ENCODE measurements at regions not wholly inside any gene's neighbourhood (a gene's known extent, or its start where the extent isn't known, plus 50 kb on each side); places are given as distances from the start of the nearest gene placed in this dataset.

DNA sequence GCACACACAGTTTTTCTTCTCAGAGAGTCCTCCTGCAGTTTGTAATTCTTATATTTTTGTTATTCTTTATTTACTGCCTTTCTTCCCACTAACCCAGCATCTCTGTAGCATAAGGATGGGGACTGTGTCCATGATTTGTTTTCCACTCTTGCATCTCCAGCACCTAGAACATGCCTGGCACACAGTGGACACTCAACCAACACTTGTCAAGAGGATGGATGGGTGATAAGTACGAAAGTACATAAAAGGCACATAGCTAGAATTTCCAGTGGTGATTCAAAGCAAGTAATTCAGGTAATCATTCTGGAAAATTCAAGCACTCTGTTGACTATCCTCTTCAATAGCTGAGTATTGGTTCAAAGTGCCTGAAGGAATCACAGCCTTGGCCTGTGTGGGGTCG, 60.2 kb upstream of the TRIO start:
- no peaks in the 10 kb centered on the region for H4K20me1 ChIP-seq (ENCODE audit: insufficient read depth, low read length)
- no peak overlapping the region for H3K4me2 ChIP-seq (ENCODE audit: insufficient read depth, low read length)
- no peak overlapping the region for H2AFZ ChIP-seq (ENCODE audit: low read length)
- no peaks in the 10 kb centered on the region for H3K79me2 ChIP-seq (ENCODE audit: insufficient read depth, low read length)
- no peaks in the 10 kb centered on the region for H3K27me3 ChIP-seq (ENCODE audit: insufficient read depth, low read length)
- H3K36me3 ChIP-seq (ENCODE audit: insufficient read depth, low read length), result no peaks in the 10 kb centered on the region
- TF ChIP-seq, protein P1, sequence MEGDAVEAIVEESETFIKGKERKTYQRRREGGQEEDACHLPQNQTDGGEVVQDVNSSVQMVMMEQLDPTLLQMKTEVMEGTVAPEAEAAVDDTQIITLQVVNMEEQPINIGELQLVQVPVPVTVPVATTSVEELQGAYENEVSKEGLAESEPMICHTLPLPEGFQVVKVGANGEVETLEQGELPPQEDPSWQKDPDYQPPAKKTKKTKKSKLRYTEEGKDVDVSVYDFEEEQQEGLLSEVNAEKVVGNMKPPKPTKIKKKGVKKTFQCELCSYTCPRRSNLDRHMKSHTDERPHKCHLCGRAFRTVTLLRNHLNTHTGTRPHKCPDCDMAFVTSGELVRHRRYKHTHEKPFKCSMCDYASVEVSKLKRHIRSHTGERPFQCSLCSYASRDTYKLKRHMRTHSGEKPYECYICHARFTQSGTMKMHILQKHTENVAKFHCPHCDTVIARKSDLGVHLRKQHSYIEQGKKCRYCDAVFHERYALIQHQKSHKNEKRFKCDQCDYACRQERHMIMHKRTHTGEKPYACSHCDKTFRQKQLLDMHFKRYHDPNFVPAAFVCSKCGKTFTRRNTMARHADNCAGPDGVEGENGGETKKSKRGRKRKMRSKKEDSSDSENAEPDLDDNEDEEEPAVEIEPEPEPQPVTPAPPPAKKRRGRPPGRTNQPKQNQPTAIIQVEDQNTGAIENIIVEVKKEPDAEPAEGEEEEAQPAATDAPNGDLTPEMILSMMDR (IDR thresholded peaks at IDR 0.05; ENCODE audit: extremely low read depth, low read depth, low read length), result no peak
- DNase-seq (ENCODE audit: insufficient read length, low spot score, missing footprints), result peak; percentile 5
- no peak overlapping the region for H3K27ac ChIP-seq (ENCODE audit: low read depth, low read length)
- H3K4me1 ChIP-seq (ENCODE audit: insufficient read depth, low read length), result no peaks in the 10 kb centered on the region
- no peak overlapping the region for H3K4me3 ChIP-seq (ENCODE audit: insufficient read depth, low read length)
- H3K9me3 ChIP-seq (ENCODE audit: low read depth, low read length), result no peaks in the 10 kb centered on the region

DNA sequence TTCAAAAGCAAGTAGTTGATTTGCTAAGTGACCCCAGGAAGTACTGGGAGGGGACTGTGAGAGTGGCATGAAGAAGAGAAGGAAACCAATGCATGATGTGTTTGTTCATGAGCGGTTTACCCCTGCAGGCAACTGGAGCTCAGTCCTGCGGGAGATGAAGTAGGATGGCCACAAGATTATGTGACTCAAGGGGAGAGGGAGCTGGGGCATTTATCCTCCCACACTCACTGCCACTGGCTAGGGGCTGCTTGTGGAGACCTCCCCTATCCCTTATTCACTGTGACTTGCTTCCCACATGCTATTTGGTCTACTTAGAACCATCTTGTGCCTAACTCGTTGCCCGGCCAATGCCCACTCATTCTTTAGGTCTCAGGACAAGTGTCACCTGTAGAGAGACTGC, 60.6 kb upstream of the TRIO start:
- Histone ChIP-seq H2AFZ (ENCODE audit: low read length) (no peak overlapping the region), H4K20me1 (ENCODE audit: insufficient read depth, low read length) (no peaks in the 10 kb centered on the region), H3K4me2 (ENCODE audit: insufficient read depth, low read length) (no peak overlapping the region), H3K27me3 (ENCODE audit: insufficient read depth, low read length) (no peaks in the 10 kb centered on the region), H3K79me2 (ENCODE audit: insufficient read depth, low read length) (no peaks in the 10 kb centered on the region), H3K36me3 (ENCODE audit: insufficient read depth, low read length) (no peaks in the 10 kb centered on the region), H3K4me3 (ENCODE audit: insufficient read depth, low read length) (no peak overlapping the region), H3K4me1 (ENCODE audit: insufficient read depth, low read length) (no peaks in the 10 kb centered on the region), H3K9me3 (ENCODE audit: low read depth, low read length) (no peaks in the 10 kb centered on the region), H3K27ac (ENCODE audit: low read depth, low read length) (no peak overlapping the region)
- DNase-seq (ENCODE audit: insufficient read length, low spot score, missing footprints), result peak; percentile 22
- TF ChIP-seq, protein P1 (IDR thresholded peaks at IDR 0.05; ENCODE audit: extremely low read depth, low read depth, low read length), result no peak

DNA sequence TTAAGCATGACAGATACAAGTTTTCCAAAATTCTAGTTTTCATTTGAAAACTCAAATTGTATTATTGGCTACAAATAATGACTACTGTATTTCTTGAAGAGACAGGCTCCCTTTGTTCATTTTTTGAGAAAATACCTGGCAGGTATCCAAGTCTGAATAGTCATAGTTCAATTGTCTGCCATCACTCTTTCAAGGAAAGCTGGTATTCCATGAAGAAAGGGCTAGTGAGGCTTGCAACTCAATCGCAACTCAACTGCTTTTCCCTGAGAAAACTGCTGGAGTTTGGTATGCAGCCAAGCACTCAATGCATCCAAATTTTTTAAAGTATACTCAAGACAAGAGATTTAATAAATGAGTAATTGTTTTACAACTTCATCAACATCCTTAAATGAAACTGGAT, 61.4 kb upstream of the TRIO start:
- H3K27me3 ChIP-seq (ENCODE audit: insufficient read depth, low read length), result no peaks in the 10 kb centered on the region
- no peak overlapping the region for H3K4me2 ChIP-seq (ENCODE audit: insufficient read depth, low read length)
- no peaks in the 10 kb centered on the region for H3K36me3 ChIP-seq (ENCODE audit: insufficient read depth, low read length)
- no peak overlapping the region for H2AFZ ChIP-seq (ENCODE audit: low read length)
- TF ChIP-seq, protein P1 (IDR thresholded peaks at IDR 0.05; ENCODE audit: extremely low read depth, low read depth, low read length), result no peak
- no peak overlapping the region for H3K4me3 ChIP-seq (ENCODE audit: insufficient read depth, low read length)
- no peaks in the 10 kb centered on the region for H4K20me1 ChIP-seq (ENCODE audit: insufficient read depth, low read length)
- DNase-seq (ENCODE audit: insufficient read length, low spot score, missing footprints), result peak; percentile 31
- no peaks in the 10 kb centered on the region for H3K4me1 ChIP-seq (ENCODE audit: insufficient read depth, low read length)
- H3K27ac ChIP-seq (ENCODE audit: low read depth, low read length), result no peak overlapping the region
- H3K9me3 ChIP-seq (ENCODE audit: low read depth, low read length), result no peaks in the 10 kb centered on the region
- no peaks in the 10 kb centered on the region for H3K79me2 ChIP-seq (ENCODE audit: insufficient read depth, low read length)

DNA sequence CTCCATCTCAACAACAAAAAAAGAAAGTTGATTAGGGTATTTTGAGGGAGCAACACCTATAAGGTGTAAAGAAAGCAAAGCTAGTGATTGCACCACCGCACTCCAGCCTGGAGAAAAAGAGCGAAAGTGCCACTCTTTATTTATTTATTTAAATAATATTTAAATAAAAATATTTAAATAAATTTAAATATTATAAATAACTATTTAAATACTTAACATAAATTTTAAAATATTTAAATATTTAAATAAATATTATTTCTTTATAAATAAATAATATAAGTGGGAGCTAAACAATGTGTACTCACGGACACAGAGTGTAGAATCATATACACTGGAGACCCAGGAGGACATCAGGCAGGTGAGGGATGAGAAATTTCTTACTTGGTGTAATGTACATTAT, 64.4 kb upstream of the TRIO start:
- no peaks in the 10 kb centered on the region for H3K9me3 ChIP-seq (ENCODE audit: low read depth, low read length)

More for the DNA sequence above, 64.4 kb upstream of the TRIO start:
- no peak for DNase-seq (ENCODE audit: insufficient read length, low spot score, missing footprints)
- no peak overlapping the region for H3K4me3 ChIP-seq (ENCODE audit: insufficient read depth, low read length)
- H3K79me2 ChIP-seq (ENCODE audit: insufficient read depth, low read length), result no peaks in the 10 kb centered on the region
- H3K4me1 ChIP-seq (ENCODE audit: insufficient read depth, low read length), result no peaks in the 10 kb centered on the region
- H3K27me3 ChIP-seq (ENCODE audit: insufficient read depth, low read length), result no peaks in the 10 kb centered on the region
- H2AFZ ChIP-seq (ENCODE audit: low read length), result no peak overlapping the region
- no peaks in the 10 kb centered on the region for H3K36me3 ChIP-seq (ENCODE audit: insufficient read depth, low read length)
- no peaks in the 10 kb centered on the region for H4K20me1 ChIP-seq (ENCODE audit: insufficient read depth, low read length)
- H3K4me2 ChIP-seq (ENCODE audit: insufficient read depth, low read length), result no peak overlapping the region
- TF ChIP-seq, protein P1 (IDR thresholded peaks at IDR 0.05; ENCODE audit: extremely low read depth, low read depth, low read length), result no peak
- H3K27ac ChIP-seq (ENCODE audit: low read depth, low read length), result no peak overlapping the region
